ENCODE measurements at regions not wholly inside any gene's neighbourhood (a gene's known extent, or its start where the extent isn't known, plus 50 kb on each side); places are given as distances from the start of the nearest gene placed in this dataset.

GRCh38 chr20:53831812-53832211, 238.2 kb upstream of the ZNF217 start:
- TF ChIP-seq, protein P1, sequence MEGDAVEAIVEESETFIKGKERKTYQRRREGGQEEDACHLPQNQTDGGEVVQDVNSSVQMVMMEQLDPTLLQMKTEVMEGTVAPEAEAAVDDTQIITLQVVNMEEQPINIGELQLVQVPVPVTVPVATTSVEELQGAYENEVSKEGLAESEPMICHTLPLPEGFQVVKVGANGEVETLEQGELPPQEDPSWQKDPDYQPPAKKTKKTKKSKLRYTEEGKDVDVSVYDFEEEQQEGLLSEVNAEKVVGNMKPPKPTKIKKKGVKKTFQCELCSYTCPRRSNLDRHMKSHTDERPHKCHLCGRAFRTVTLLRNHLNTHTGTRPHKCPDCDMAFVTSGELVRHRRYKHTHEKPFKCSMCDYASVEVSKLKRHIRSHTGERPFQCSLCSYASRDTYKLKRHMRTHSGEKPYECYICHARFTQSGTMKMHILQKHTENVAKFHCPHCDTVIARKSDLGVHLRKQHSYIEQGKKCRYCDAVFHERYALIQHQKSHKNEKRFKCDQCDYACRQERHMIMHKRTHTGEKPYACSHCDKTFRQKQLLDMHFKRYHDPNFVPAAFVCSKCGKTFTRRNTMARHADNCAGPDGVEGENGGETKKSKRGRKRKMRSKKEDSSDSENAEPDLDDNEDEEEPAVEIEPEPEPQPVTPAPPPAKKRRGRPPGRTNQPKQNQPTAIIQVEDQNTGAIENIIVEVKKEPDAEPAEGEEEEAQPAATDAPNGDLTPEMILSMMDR (IDR thresholded peaks at IDR 0.05; ENCODE audit: control insufficient read depth, extremely low read depth, insufficient read depth) = no peak
- DNase-seq (ENCODE audit: low read depth) = no peak

GRCh38 chr20:53831228-53831627, 237.6 kb upstream of the ZNF217 start:
- TF ChIP-seq, protein P1 (IDR thresholded peaks at IDR 0.05; ENCODE audit: control insufficient read depth, extremely low read depth, insufficient read depth) = no peak
- no peak for DNase-seq (ENCODE audit: low read depth)
- no peak overlapping the region for H3K4me3 ChIP-seq (ENCODE audit: low read depth, low read length)

More at GRCh38 chr20:53831812-53832211, 238.2 kb upstream of the ZNF217 start:
- no peak overlapping the region for H3K4me3 ChIP-seq (ENCODE audit: low read depth, low read length)

DNA sequence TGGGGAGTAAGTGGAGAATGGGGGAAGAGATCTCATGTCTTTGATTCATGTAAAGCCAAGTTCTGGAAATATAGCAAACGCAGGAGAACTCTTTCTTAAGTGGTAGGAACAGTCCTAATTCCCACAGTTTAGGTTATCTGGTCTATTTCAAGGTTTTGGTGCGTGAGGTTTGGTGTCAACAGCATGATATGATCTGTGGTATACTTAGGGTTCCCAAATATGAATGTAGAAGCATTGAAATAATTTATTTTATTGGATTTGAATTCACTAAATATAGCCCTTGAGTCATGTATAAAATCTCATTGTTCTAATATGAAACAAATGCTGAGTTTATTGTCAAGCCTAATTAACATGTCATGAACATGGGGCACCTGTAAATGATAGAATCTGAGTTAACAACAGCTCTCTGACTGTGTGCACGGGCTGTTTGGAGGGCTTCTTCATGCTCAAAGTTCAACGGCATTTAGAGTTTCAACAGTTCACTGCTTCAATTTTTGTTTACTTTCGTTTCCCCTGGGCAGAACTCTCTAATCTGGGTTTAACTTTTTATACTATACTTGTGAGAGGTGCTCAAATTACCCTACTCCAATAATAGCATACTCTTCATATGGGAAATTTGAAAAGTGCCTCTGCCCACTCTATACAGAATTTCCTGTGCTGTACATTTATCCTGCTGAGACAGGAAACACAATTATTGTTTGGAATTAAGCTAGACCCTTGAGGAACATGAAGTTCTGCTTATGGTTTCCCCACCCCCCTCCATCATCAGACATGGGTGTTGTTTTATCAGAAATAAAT, 236.3 kb upstream of the ZNF217 start:
- H3K4me3 ChIP-seq (ENCODE audit: low read depth, low read length) = no peak overlapping the region
- TF ChIP-seq, protein P1 (IDR thresholded peaks at IDR 0.05; ENCODE audit: control insufficient read depth, extremely low read depth, insufficient read depth) = no peak
- no peak for DNase-seq (ENCODE audit: low read depth)

DNA sequence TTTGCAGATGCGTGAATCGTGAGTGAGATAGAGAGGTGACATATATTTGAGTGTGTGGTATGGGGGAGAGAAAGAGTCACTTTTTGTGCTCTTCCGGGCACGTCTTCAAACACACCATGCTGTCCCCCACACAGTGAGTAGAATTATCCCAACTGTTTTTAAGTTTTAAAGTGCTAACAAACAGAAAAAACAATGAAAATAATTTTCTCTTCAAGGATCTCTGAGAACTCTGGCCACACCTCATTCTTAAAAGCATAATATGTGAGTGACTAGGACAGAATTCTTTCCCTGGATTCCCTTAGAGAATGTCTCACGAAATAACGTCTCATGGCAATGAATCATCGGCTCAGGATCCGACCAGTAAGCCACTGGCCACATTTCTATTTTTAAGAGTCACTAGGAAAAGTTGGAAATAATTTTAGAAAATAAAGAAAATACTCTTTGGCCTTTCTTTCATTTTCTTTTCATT, 235.7 kb upstream of the ZNF217 start:
- TF ChIP-seq, protein P1 (IDR thresholded peaks at IDR 0.05; ENCODE audit: control insufficient read depth, extremely low read depth, insufficient read depth) = no peak
- no peak for DNase-seq (ENCODE audit: low read depth)
- no peak overlapping the region for H3K4me3 ChIP-seq (ENCODE audit: low read depth, low read length)

DNA sequence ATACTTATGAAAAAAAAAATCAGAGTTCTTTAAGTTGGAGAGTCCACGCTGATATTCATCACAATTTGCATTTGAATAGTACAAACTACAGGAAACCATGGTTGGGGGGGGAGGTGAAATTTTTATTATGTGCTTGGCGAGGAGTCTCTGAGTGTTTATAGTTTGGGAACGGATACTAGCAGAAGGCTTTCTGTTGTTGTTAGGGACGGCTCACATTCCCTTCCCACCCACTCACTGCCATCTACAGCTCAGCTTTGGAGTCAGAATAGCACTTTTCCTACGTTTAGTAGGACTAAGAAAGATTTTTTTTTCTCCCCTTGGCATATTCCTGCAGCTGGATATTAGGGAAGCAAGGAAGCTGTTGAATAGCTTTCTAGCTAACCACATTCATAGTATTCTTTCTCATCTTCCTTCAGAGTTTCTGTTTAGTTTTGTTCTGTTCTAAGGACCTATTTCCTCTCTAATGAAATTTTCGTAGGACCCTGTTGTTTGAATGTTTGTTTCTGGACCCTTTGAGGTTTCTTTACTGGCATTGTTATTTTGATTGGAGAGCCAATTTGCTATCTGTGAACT, 235.1 kb upstream of the ZNF217 start:
- no peak overlapping the region for H3K4me3 ChIP-seq (ENCODE audit: low read depth, low read length)
- TF ChIP-seq, protein P1 (IDR thresholded peaks at IDR 0.05; ENCODE audit: control insufficient read depth, extremely low read depth, insufficient read depth) = peak; percentile 24
- no peak for DNase-seq (ENCODE audit: low read depth)

DNA sequence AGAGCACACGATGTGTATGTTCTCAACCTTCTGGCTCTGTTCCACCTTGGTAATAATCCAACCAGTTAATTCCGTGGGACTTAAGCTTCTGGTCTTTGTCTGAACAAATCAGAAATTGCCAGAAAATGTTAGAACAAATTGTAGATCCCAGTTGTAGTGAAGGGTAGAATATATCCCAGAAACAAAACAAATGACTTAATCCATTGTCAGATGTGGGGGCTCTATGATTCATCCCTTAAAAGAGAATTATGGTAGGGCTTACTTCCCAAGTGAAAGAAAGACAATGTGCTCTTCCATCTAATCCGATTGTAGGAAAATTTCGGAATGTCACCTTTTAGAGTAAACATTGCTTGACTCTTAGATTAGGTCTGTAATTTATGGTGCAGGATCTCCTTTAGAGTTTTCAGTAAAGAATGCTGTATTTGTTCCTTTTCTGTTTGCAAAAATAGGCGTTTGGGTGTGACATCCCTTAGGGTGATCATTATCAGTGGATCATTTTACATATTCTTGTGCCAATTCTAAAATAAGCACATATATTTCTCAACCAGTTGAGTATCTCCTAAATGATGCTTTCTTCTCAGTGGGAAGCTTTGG, 234.5 kb upstream of the ZNF217 start:
- peak; percentile 90 for DNase-seq (ENCODE audit: low read depth)
- TF ChIP-seq, protein P1 (IDR thresholded peaks at IDR 0.05; ENCODE audit: control insufficient read depth, extremely low read depth, insufficient read depth) = no peak
- peak overlapping the region; percentile 23 for H3K4me3 ChIP-seq (ENCODE audit: low read depth, low read length)

All from LNCaP clone FGC (cell line).